K562 (cell line): ENCODE measurements at regions not wholly inside any gene's neighbourhood (a gene's known extent, or its start where the extent isn't known, plus 50 kb on each side); places are given as distances from the start of the nearest gene placed in this dataset.

Source experiments
- ATAC-seq: fragments of 200-7000 bp; cut with Tn5 transposase; 3 replicates; pipeline ENCODE4 v1.9.1; 2020; ENCODE audit warnings: moderate library complexity
- BruUV-seq: library from RNA; stranded (reverse); fragments of 400-500 nt; replicated peaks from 2 replicates; lab custom pipeline; 2021; lab: Mats Ljungman, UMichigan
- CTCF ChIA-PET: fragments of 300-600 bp; formaldehyde crosslinking; extraction: SDS; loops from one replicate; lab custom pipeline; 2021; ENCODE audit warnings: low intra/inter-chr PET ratio; lab: Yijun Ruan, JAX
- POLR2A ChIA-PET: fragments of 300-600, 350-650 bp; sonication (Branson Sonifier 250); formaldehyde crosslinking; extraction: SDS; loops from one replicate; lab custom pipeline; 2021; ENCODE audit warnings: antibody characterized with exemption, inconsistent platforms; lab: Yijun Ruan, JAX
- DNase-seq, 4 experiments: peaks; one replicate each; pipeline versions ENCODE4 v3.0.0 to v3.0.0-alpha.2; 2011 to 2018; ENCODE audit warnings: low spot score in 3 of 4, mixed read lengths in 3 of 4; ENCODE audit errors: extremely low read depth in 1 of 4
- FAIRE-seq: peaks from 2 replicates; lab custom pipeline; 2011; peaks lifted over from hg19 to GRCh38; lab: Jason Lieb, UNC
- H2AFZ ChIP-seq: 2 replicates; pipeline ENCODE4 v1.6.0; 2011; ENCODE audit warnings: low read depth, low read length, control low read depth, inconsistent platforms
- H3K27ac ChIP-seq: fragments of 200-600 bp; 3 replicates; pipeline ENCODE4 v1.8.0; 2011; ENCODE audit warnings: low read depth, mild to moderate bottlenecking, control low read depth, inconsistent platforms, low read length, moderate library complexity, mixed read lengths; ENCODE audit errors: extremely low read depth
- H3K27me3 ChIP-seq, 2 experiments: fragments of 300-600 bp in 1 of 2; 2 replicates in 1 of 2; 3 replicates in 1 of 2; pipeline versions ENCODE4 v1.6.0 to v1.8.0; 2011; ENCODE audit warnings: inconsistent platforms in 2 of 2, low read length in 2 of 2, mild to moderate bottlenecking in 1 of 2, mixed read lengths in 1 of 2, moderate library complexity in 1 of 2; ENCODE audit not compliant: control insufficient read depth in 2 of 2, insufficient read depth in 2 of 2
- H3K36me3 ChIP-seq: fragments of 300-600 bp; 3 replicates; pipeline ENCODE4 v1.8.0; 2011; ENCODE audit warnings: mild to moderate bottlenecking, low read length, inconsistent platforms; ENCODE audit not compliant: control insufficient read depth, insufficient read depth
- H3K4me1 ChIP-seq, 2 experiments: fragments of 200-600 bp in 1 of 2; replicated peaks in 1 of 2; 2 replicates in 1 of 2; 3 replicates in 1 of 2; pipeline versions ENCODE4 v1.5.1 to v1.8.0; 2011; ENCODE audit warnings: inconsistent platforms in 2 of 2, low read length in 2 of 2, mild to moderate bottlenecking in 1 of 2, mixed read lengths in 1 of 2, moderate library complexity in 1 of 2; ENCODE audit not compliant: control insufficient read depth in 2 of 2, insufficient read depth in 2 of 2
- H3K4me2 ChIP-seq: 2 replicates; pipeline ENCODE4 v1.6.1; 2011; ENCODE audit warnings: low read length, control low read depth, inconsistent platforms, mixed read lengths; ENCODE audit not compliant: insufficient read depth
- H3K4me3 ChIP-seq: fragments of 200-600 bp; sonication (generic), shearing (Covaris generic); 2 replicates; pipeline ENCODE4 v1.5.1; 2016; ENCODE audit warnings: control low read depth, inconsistent platforms
- H3K79me2 ChIP-seq: fragments of 200-600 bp; 3 replicates; pipeline ENCODE4 v1.8.0; 2011; ENCODE audit warnings: low read length, inconsistent platforms; ENCODE audit not compliant: control insufficient read depth, insufficient read depth
- H3K9ac ChIP-seq, 2 experiments: 2 replicates each; pipeline versions ENCODE4 v1.6.0 to v1.6.1; 2011; ENCODE audit warnings: low read depth in 2 of 2, low read length in 2 of 2, control low read depth in 1 of 2, inconsistent platforms in 1 of 2, mild to moderate bottlenecking in 1 of 2, mixed read lengths in 1 of 2; ENCODE audit not compliant: insufficient read depth in 1 of 2
- H3K9me1 ChIP-seq: one replicate; pipeline ENCODE4 v1.6.0; 2011; ENCODE audit warnings: inconsistent platforms, mild to moderate bottlenecking, low read length, moderate library complexity; ENCODE audit not compliant: control insufficient read depth, insufficient read depth
- H3K9me3 ChIP-seq: replicated peaks from 2 replicates; pipeline ENCODE4 v1.5.1; 2011; ENCODE audit warnings: low read depth, low read length, inconsistent platforms; ENCODE audit not compliant: control insufficient read depth, insufficient read depth
- H4K20me1 ChIP-seq: replicated peaks from 2 replicates; pipeline ENCODE4 v1.6.1; 2011; ENCODE audit warnings: low read length, inconsistent platforms, mixed read lengths; ENCODE audit not compliant: control insufficient read depth, insufficient read depth
- BHLHE40 ChIP-seq: IDR thresholded peaks from 2 replicates; pipeline ENCODE4 v1.6.1; 2011; ENCODE audit warnings: low read length, improper control_type of control experiment
- CXXC5 ChIP-seq: fragments of 250-450 bp; sonication (Bioruptor Pico); IDR thresholded peaks from 2 replicates; pipeline ENCODE4 v1.8.0; 2022; ENCODE audit warnings: inconsistent platforms, mild to moderate bottlenecking, moderate library complexity
- E2F5 ChIP-seq: sonication (generic); formaldehyde crosslinking; IDR thresholded peaks from 2 replicates; pipeline ENCODE4 v1.8.0; 2022; ENCODE audit warnings: mild to moderate bottlenecking, missing genetic modification reagents
- FOSL1 ChIP-seq: fragments of 200-800 bp; sonication (Bioruptor generic); conservative IDR thresholded peaks from 2 replicates; pipeline ENCODE4 v1.6.1; 2016; ENCODE audit warnings: missing genetic modification characterization, missing compliant biosample characterization
- GTF3C2 ChIP-seq: IDR thresholded peaks from 3 replicates; pipeline ENCODE4 v1.6.1; 2011; ENCODE audit warnings: borderline replicate concordance, mild to moderate bottlenecking, moderate library complexity; ENCODE audit not compliant: insufficient read length; ENCODE audit errors: extremely low read depth
- HDAC2 ChIP-seq: fragments of 450-650 bp; IDR thresholded peaks from 2 replicates; pipeline ENCODE4 v1.6.1; 2016; ENCODE audit warnings: mild to moderate bottlenecking
- MAX ChIP-seq: sonication (generic); formaldehyde crosslinking; IDR thresholded peaks from 2 replicates; pipeline ENCODE4 v1.9.0; 2022; ENCODE audit warnings: mild to moderate bottlenecking, missing genetic modification reagents
- NR4A1 ChIP-seq, 2 experiments: fragments of 250-450 bp in 1 of 2; fragments of 450-650 bp in 1 of 2; sonication (Bioruptor Pico) in 1 of 2; IDR thresholded peaks; 2 replicates each; pipeline versions ENCODE4 v1.4.0 to v1.6.1; 2016 to 2020; ENCODE audit warnings: mild to moderate bottlenecking in 2 of 2, missing compliant biosample characterization in 1 of 2, missing genetic modification characterization in 1 of 2, moderate library complexity in 1 of 2
- SREBF1 ChIP-seq: fragments of 150-350 bp; IDR thresholded peaks from 2 replicates; pipeline ENCODE4 v1.6.1; 2014; ENCODE audit warnings: antibody characterized with exemption, low read depth, low read length, borderline replicate concordance
- THRA ChIP-seq: fragments of 450-650 bp; IDR thresholded peaks from 2 replicates; pipeline ENCODE4 v1.6.1; 2017; ENCODE audit warnings: mild to moderate bottlenecking, moderate library complexity
- USF1 ChIP-seq: sonication (generic); formaldehyde crosslinking; IDR thresholded peaks from 2 replicates; pipeline ENCODE4 v1.9.0; 2022; ENCODE audit warnings: mild to moderate bottlenecking, missing genetic modification reagents
- YBX1 ChIP-seq: fragments of 450-650 bp; IDR thresholded peaks from 2 replicates; pipeline ENCODE4 v1.7.1; 2016; ENCODE audit warnings: mild to moderate bottlenecking
- WGBS: fragments of 100-300 bp; shearing (Covaris generic); methylation state at CpG from one replicate; pipeline ENCODE4 v1.1.6; 2016; ENCODE audit warnings: low coverage, mixed read lengths; ENCODE audit not compliant: insufficient coverage; ENCODE audit errors: missing lambda C conversion rate; 5-methylcytosine and 5-hydroxymethylcytosine counted together
- in situ Hi-C: fragments of 300-500 bp; cut with MboI; formaldehyde crosslinking; loops from 4 replicates; pipeline ENCODE4 v1.15.0; 2018; ENCODE audit warnings: inconsistent platforms, mixed read lengths
- intact Hi-C: fragments of 100-400 bp; cut with micrococcal nuclease; formaldehyde crosslinking; loops from 2 replicates; pipeline ENCODE4 v1.14.2; 2022

- CTCF ChIA-PET: no interaction called here
- 0% methylated on average over 2 of the region's 2 CpGs for WGBS
- no TSS peak for BruUV-seq
Observed at GRCh38 chr12:58678753-58679152, 241.6 kb downstream of the LRIG3 start.

More at GRCh38 chr12:58678753-58679152, 241.6 kb downstream of the LRIG3 start:
- H3K9ac ChIP-seq: no peak overlapping the region
- TF ChIP-seq FOSL1 (tag) (no peak), BHLHE40 (no peak), YBX1 (no peak), THRA (no peak), HDAC2 (no peak), USF1 (no peak), SREBF1 (no peak), GTF3C2 (no peak), E2F5 (CRISPR knock-in tag) (no peak), MAX (CRISPR knock-in tag) (no peak), CXXC5 (CRISPR knock-in tag) (no peak), NR4A1 (CRISPR knock-in tag; IDR thresholded peaks at IDR 0.05) (no peak), NR4A1 (tag; IDR thresholded peaks at IDR 0.05) (no peak)
- no peaks in the 10 kb centered on the region for H3K27me3 ChIP-seq
- intact Hi-C loops (no loop called here), in situ Hi-C loops (no loop called here)
- H2AFZ ChIP-seq: no peak overlapping the region
- POLR2A ChIA-PET: no interaction called here
- FAIRE-seq: no peak
- H3K9me1 ChIP-seq: no peaks in the 10 kb centered on the region
- no peaks in the 10 kb centered on the region for H3K79me2 ChIP-seq
- H3K27ac ChIP-seq: no peak overlapping the region
- DNase-seq: no peak
- no peak for ATAC-seq
- H3K36me3 ChIP-seq: no peaks in the 10 kb centered on the region
- no peaks in the 10 kb centered on the region; the same call in 1 of the 2 replicates for H3K9me3 ChIP-seq
- H3K4me1 ChIP-seq: no peaks in the 10 kb centered on the region
- H3K4me3 ChIP-seq: no peak overlapping the region
- H4K20me1 ChIP-seq: no peaks in the 10 kb centered on the region
- H3K4me2 ChIP-seq: no peak overlapping the region
